ENCODE measurements at regions not wholly inside any gene's neighbourhood (a gene's known extent, or its start where the extent isn't known, plus 50 kb on each side); places are given as distances from the start of the nearest gene placed in this dataset.
"Not testable (repeated sequence)": the region's sequence is repeated elsewhere in the genome, so short reads cannot be mapped to it uniquely, and the experiment has no call there.

GRCh38 chr2:58715344-58715743, 474.2 kb upstream of the FANCL start:
- no peak for DNase-seq (ENCODE audit: low read depth)

- no peak for DNase-seq (ENCODE audit: low read depth)
Observed at GRCh38 chr2:58714238-58714637, 473.1 kb upstream of the FANCL start.

- no peak for DNase-seq (ENCODE audit: low read depth)
Observed at GRCh38 chr2:58710795-58711279, 469.7 kb upstream of the FANCL start.

DNA sequence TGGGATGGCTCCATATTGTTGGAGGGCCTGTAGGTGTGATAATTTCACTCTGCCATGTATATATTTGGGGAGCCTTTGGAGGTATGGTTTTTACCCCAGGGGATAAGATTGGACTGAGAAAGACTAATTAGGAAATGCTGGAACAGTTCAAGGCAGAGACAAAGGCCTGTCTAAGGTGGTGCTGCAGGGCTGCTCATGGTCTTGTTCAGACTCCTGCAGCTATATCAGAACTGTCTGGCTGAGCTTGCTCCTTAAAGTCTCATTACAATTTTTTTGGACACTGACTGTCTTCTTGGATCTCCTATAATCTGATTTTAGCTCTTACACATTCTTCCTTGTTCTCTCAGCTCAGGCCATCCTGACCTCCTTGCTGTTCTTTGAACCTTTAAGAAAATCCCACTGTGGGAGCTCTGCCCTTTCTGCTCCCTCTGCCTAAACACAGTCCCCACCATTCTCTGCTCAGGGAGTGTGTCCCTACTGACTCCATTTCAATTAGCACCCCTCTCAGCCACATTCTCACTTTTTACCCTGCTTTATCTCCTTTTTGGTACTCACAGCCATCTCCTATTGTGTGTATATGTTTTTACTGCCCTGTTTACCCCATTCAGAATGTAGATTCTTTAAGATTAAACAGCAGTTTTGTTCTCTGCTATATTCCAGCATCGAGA, 468.7 kb upstream of the FANCL start:
- DNase-seq (ENCODE audit: low read depth), result no peak

DNA sequence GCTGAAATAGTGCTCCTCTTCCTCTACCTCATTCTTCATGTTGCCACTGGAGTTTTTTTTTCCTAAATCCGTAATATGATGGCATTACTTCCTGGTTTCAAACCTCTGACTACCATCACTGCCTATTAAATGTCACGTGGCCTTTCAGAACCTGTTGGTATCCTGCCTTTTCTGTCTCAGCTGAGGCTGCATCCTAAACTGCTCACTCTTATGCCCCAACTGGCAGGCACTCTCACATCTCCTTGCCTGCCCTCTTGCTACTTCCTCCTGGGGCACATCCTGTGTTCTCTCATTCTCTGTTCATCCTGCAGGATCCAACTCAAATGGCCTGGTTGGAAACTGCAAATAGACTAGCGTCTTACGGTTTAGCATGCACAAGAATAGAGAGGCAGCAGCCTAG, 468.1 kb upstream of the FANCL start:
- DNase-seq (ENCODE audit: low read depth), result no peak

- DNase-seq (ENCODE audit: low read depth), result no peak
Observed at GRCh38 chr2:58708565-58708964, 467.4 kb upstream of the FANCL start.

- DNase-seq (ENCODE audit: low read depth), result no peak
Observed at GRCh38 chr2:58702302-58702885, 461.3 kb upstream of the FANCL start.

DNA sequence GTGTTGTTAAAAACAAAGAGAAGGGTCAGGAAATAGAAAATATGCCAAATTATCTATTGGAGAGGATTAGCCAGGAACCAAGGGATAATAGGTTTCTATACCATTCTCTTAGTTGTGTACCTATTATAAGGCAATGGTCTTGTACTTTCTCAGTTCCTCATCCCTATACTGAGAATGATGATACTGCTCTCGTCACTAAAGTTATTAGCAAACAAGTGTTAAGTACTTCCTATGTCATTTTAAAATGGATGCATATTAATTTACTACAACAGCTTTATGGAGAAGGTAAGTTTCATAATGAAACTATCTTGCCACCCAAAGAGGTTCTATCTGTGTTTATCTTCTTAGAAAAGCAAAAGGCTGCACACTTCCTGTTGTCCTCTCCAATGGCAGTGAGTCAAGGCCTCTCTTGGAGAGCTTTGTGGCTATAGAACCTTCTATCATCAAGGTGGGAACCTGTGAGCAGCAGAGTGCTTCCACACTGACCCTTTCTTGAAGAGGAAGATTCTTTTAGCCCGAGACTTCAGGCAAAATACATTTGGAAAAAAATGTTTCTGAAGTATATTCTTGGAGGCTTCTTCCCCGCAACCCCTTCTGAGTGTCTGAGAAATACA, 460.7 kb upstream of the FANCL start:
- no peak for DNase-seq (ENCODE audit: low read depth)

GRCh38 chr2:58700591-58700990, 459.5 kb upstream of the FANCL start:
- DNase-seq (ENCODE audit: low read depth), result no peak

DNA sequence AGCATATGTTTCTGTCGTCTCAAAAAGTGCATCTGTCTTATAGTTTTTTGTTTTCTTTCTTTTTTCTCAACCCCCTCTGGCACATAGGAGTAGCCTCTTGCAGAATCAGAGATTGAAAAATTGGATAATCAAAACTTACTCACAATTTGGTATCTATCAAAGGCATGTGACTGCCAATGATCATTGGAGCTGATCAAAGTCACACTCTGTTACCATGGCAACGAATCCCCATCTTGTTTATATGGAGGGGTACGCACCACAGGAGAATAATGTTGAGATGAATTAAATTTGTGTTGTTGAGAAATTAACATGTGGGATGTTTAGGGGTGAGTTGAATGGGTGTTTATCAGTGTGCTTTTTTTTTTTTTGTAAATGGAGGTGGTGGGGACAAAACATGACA, 458.3 kb upstream of the FANCL start:
- DNase-seq (ENCODE audit: low read depth), result no peak

- DNase-seq (ENCODE audit: low read depth), result no peak
Observed at GRCh38 chr2:58698620-58699019, 457.5 kb upstream of the FANCL start.

DNA sequence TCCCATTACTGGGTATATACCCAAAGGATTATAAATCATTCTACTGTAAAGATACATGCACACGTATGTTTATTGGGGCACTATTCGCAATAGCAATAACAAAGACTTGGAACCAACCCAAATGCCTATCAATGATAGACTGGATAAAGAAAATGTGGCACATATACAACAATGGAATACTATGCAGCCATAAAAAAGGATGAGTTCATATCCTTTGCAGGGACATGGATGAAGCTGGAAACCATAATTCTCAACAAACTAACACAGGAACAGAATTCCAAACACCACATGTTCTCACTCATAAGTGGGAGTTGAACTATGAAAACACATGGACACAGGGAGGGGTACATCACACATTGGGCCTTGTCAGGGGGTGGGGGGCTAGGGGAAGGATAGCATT, 453.0 kb upstream of the FANCL start:
- not testable (repeated sequence) for DNase-seq (ENCODE audit: low read depth)

- not testable (repeated sequence) for DNase-seq (ENCODE audit: low read depth)
Observed at GRCh38 chr2:58691041-58691440, 449.9 kb upstream of the FANCL start.

DNA sequence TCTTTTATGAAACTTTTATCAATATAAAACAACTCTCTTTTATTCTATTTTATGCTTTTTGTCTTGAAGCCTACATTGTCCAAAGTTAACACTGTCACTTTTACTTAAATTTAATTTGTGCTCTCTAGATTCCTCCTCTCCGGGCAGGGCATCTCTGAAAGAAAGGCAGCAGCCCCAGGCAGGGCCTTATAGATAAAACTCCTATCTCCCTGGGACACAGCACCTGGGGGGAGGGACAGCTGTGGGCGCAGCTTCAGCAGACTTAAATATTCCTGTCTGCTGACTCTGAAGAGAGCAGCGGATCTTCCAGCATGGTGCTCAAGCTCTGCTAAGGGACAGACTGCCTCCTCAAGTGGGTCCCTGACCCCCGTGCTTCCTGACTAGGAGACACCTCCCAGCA, 447.7 kb upstream of the FANCL start:
- DNase-seq (ENCODE audit: low read depth), result no peak

DNA sequence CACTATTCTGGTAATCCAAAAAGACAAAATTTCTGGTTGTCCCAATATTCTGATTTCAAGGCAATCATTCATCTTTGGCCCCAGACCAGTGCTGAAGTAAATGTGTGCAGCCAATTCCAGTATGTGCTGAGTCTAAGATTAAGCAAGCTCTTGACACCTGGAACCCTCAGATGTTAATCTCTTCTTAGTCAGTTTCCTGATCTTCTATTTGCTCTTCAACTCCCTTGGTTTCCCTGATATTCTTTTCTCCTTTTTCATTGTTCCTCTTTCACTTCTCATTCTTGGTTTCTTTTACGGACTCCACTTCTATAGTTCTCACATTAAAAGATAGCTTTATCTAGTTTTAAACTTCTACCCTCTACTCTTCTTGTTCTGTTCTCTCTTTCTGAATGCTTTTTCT, 445.7 kb upstream of the FANCL start:
- DNase-seq (ENCODE audit: low read depth), result no peak

DNA sequence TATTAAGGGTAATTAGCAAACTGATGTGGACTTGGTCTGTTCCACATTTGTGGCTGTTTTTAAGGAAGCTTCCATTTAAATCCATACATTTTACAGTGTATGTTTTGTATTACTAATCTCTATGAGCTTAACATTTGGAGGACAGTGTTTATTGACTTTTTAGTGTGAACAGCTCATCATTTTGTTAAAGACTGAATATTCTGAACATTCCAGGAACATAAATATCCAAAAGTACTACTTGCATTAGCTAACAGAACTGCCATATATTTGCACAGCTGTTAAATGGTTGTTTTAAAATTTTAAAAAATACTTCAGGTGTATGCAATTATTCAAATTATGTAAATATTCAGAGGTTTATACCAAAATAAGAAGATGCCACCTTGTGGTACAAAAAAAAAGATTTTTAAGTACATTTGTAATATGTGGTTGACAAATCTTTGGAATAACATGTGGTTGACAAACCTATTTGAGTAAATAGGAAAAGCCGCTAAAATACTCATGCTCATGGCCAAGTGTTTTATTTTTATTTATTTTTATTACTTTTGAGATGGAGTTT, 439.7 kb upstream of the FANCL start:
- no peak for DNase-seq (ENCODE audit: low read depth)

DNA sequence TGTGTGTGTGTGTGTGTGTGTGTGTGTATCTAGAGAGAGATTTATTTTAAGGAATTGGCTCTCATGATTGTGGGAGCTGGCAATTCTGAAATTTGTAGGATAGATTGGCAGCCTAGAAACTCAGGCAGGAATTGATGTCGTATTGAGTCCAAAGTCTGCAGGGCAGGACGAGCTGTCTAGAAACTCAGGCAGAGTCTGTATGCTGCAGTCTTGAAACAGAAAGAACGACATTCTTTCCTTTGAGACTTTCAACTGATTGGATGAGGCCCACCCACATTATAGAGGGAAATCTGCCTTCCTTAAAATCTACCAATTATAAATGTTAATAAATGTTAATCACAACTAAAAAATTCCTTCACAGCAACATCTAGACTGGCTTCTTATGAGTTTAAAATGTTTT, 436.6 kb upstream of the FANCL start:
- no peak for DNase-seq (ENCODE audit: low read depth)

DNA sequence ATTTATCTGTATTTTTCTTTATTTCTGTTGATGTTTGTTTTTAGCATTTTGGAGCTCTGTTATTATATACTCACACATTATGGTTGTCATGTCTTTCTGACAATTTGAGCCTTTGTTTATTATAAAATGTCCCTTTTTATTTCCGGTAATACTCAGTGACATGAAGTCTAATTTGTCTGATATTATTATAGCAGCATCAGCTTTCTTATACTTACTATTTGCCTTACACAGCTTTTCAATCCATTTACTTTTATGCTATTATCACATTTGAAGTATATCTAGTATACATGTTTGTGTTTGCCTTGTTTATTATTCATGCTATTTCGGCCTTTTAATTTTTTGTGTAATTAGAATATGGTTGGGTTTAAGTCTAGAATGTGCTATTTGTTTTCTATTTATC, 430.6 kb upstream of the FANCL start:
- no peak for DNase-seq (ENCODE audit: low read depth)

DNA sequence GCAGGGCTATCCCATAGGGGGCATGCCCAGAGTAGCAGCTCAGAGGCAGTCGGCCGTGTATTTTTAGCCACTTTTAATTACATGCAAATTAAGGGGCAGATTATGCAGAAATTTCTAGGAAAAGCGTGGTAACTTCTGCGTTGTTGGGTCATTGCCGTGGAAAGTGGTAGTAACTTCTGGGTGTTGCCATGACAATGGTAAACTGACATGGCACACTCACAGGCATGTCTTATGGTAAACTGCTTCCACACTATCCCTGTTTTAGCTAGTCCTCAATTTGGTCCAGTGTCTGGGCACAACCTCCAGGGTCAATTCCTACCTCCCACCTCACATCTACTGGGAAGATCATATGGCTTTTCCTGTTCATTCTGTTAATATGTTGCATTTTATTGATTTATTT, 428.9 kb upstream of the FANCL start:
- no peak for DNase-seq (ENCODE audit: low read depth)

- no peak for DNase-seq (ENCODE audit: low read depth)
Observed at GRCh38 chr2:58667137-58667774, 426.1 kb upstream of the FANCL start.

DNA sequence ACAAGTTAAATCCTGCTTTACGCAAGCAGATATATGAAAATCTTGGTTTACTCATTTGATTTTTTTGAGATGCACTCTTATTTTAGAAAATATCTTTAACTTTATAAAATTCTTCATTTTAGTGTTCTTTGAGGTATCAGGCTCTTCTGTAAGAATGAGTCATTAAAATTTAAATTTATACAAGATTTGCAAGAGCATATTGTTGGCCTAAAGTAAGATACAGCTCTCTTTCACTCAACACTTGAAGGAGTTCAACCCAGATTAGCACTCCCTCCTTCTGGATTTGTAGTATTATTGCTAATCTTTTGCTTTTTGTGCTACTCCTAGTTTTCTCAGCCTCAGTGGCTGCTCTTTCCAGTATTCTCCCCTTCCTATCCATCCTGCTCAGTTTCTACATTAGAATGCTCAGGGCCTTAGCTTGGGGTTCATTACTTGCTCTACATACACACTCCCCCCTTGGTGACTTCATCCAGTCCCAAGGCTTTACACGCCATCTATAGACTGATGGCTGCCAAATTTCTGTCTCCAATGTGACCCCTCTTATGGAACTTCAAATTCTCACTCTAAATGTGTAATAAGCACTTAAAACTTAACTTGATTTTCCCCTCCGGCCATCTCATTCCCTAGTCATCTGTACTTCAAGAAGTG, 425.3 kb upstream of the FANCL start:
- DNase-seq (ENCODE audit: low read depth), result no peak

DNA sequence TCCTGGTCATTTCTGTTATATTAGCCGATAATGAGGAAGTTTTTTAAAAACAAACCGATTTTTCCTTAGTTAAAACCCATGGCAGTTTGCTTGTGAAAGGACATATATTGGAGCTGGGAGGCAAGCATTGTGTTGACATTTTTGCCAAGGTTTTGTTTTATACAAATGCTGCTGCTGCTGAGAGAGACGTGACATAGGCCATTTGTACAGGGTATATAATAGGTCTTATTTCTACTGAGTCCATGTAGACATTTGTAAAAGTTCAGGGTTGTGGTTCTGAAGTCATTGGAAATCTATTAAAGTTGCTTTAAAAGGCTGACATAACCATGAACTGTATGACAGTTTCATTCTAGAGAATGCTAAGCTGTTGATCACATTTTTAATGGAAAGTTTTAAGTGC, 424.0 kb upstream of the FANCL start:
- DNase-seq (ENCODE audit: low read depth), result no peak
